GM12864 (cell line): ENCODE measurements at regions not wholly inside any gene's neighbourhood (a gene's known extent, or its start where the extent isn't known, plus 50 kb on each side); places are given as distances from the start of the nearest gene placed in this dataset.

Experiments used
- DNase-seq: peaks from one replicate; pipeline ENCODE4 v3.0.0-alpha.2; 2011; ENCODE audit warnings: low read depth
- H3K4me3 ChIP-seq: 2 replicates; pipeline ENCODE4 v1.5.1; 2011; ENCODE audit warnings: mild to moderate bottlenecking, low read depth, low read length, control low read depth
- TF ChIP-seq, protein P1 (sequence below): IDR thresholded peaks from 2 replicates; pipeline ENCODE4 v1.5.1; 2011; ENCODE audit warnings: low read depth, mild to moderate bottlenecking, moderate library complexity, low read length, control low read depth, inconsistent platforms; ENCODE audit errors: missing control alignments

DNA sequence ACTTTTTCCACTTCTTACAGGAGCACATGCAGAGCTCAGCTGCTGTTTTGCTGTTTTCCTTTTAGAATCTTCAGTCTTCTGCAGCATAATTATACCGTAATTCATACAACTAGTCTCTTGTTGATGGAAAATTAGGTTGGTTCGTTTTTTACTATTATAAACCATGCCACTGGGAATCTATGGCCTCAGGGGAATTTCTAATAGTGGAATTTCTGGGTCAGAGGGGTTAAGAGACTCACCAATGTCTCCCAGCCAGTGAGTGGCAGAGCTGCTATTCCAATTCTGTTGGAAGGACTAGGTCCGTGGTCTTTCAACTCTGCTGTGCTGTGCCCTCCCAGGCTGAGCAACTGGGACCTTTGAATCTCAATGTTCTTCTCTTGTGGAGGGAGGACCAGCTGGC, 282.5 kb downstream of the ZSWIM6 start:
- TF ChIP-seq, protein P1, sequence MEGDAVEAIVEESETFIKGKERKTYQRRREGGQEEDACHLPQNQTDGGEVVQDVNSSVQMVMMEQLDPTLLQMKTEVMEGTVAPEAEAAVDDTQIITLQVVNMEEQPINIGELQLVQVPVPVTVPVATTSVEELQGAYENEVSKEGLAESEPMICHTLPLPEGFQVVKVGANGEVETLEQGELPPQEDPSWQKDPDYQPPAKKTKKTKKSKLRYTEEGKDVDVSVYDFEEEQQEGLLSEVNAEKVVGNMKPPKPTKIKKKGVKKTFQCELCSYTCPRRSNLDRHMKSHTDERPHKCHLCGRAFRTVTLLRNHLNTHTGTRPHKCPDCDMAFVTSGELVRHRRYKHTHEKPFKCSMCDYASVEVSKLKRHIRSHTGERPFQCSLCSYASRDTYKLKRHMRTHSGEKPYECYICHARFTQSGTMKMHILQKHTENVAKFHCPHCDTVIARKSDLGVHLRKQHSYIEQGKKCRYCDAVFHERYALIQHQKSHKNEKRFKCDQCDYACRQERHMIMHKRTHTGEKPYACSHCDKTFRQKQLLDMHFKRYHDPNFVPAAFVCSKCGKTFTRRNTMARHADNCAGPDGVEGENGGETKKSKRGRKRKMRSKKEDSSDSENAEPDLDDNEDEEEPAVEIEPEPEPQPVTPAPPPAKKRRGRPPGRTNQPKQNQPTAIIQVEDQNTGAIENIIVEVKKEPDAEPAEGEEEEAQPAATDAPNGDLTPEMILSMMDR, result no peak
- H3K4me3 ChIP-seq, result no peak overlapping the region
- DNase-seq, result no peak

DNA sequence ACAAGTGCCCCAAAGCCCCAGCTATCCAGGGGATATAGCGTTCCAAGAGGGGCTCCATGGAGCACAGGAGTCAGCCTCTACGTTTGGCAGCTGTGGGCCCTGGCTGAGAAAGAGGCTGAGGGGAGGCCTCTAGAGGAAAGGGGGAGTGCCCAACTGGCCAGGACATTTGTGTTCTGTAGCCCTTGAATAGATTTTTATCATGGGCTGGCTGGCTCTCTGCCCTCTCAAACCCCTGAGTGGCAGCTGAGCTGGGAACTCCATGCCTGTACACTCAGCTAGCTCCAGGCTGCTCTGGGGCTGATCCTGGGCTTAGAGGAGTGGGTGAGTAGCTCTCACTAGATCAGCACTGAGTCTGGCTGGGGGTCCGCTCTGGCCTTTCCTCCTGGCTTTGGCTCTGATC, 285.0 kb downstream of the ZSWIM6 start:
- H3K4me3 ChIP-seq, result no peak overlapping the region
- no peak for DNase-seq
- TF ChIP-seq, protein P1, result no peak

DNA sequence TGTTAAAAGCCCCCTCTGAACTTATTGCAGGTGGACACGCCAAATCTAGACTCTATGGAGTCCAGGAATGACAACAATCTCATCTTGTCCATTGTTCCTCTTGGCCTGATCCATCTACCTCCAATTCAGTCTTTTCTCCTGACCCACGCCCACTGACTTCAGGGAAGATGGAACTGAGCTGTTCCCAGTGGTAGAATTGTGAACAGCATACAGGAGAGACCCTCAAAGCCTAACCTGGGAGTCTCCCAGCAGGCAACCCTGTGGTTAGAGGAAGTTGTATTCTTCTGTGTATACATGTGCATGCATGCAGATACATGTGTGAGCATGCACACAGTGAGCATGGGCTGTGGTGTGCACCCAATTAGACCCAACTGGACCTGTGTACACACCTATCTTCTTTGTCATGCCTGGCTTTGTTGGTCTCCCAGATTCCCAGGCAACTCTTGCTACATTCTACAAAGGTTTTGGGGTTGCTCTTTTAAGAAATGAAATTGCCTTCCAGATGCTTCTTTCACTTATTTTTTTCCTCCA, 286.0 kb downstream of the ZSWIM6 start:
- TF ChIP-seq, protein P1, result no peak
- H3K4me3 ChIP-seq, result no peak overlapping the region
- no peak for DNase-seq

DNA sequence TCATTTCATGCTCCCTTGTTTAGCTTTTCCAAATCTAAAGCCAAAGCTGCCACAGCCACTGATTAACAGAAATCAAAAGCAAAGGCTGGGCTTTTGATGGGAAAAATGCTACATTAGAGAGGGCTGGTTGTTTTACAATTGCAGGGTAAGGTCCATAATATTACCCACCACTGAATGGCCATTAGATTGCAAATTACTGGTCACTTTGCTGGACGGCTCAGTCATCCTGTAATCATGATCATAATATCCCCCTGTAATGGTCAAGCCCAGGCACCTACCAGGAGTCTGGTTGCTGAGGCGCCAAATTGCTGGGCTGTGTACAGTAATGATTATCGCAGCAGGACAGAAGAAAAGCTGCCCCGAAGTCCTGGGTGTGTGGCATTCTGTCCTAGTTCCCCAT, 286.5 kb downstream of the ZSWIM6 start:
- no peak overlapping the region for H3K4me3 ChIP-seq
- no peak for DNase-seq
- TF ChIP-seq, protein P1, result no peak

DNA sequence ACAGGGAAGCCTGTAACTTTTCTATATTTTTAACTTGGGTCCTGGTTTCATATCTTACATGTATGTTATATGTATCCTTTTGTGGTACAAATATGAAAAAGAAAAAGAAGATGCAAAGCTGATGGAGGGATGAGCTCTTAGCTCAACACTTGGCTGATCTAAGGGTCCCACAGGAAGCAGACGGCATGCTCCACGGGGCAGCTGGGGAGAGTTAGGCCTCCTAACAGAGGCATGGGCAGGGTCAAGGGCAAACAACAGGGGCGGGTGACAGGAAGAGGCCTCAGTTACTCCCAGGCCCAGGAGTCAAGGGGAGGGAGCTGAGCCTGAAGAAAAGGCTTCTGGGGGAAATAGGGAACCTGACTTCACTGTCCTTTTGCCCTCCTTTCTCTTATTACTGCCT, 287.2 kb downstream of the ZSWIM6 start:
- H3K4me3 ChIP-seq, result no peak overlapping the region
- TF ChIP-seq, protein P1, result no peak
- no peak for DNase-seq

DNA sequence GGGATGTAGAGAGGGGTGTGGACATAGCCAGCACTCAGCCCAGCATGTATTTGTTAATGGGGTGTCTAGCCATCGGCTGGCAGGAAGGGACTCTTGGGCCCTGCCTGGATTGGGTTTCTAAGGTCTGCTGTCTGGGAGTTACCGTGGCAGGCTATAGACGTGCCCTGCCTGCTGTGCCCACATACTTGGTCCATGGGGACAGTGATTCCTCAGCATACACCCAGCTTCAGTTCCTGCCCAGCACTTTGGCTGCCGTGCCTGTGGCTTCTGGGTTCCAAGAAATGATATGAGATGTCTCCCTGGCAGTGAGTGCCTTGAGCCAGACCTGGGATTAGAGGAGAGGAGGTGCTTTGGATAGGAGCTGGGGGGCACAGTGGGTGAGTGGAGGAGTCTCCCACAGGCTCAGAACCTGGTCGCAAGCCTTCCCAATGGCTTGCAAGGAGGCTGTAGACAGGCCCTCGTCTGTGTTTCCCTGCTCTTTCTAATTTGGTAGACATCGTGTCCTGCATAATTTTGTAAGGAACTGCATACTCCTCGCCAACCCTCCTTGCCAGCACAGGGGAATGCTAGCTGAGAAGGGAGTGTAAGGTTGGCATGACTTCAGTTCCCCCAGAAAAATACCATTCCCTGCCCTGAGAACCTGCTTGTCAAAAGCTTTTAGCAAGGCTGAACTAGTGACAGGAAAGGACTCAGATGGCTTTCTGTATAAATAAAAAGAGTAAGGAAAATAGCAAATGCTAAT, 287.9 kb downstream of the ZSWIM6 start:
- H3K4me3 ChIP-seq, result no peak overlapping the region
- TF ChIP-seq, protein P1, result no peak
- DNase-seq, result no peak

DNA sequence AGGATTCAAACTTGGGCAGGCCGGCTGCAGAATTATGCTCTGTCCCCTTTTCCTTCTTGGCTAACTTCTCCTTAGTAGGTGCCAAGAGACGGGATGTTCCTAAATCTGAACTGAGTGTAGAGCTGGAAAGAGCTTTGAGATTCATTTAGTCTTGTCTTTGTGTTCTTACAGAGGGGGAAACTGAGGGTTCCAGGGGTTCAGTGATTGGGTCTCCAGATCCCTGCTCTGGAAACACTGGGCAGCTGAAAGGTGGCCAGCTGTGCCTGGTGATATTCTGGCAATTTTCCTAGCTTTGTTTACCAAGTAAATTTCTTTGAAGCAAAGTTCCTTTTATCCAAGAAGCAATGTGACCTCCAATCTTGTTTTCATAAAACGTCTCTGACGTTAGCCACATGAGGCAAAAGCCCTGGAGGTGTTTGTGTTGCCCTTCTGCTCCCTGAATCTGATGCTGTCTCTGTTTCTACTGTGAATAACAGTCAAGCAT, 288.7 kb downstream of the ZSWIM6 start:
- TF ChIP-seq, protein P1, result no peak

More for the DNA sequence above, 288.7 kb downstream of the ZSWIM6 start:
- no peak overlapping the region for H3K4me3 ChIP-seq
- no peak for DNase-seq
